Umbilical cord (tissue), 1 donor: ENCODE measurements at regions not wholly inside any gene's neighbourhood (a gene's known extent, or its start where the extent isn't known, plus 50 kb on each side); places are given as distances from the start of the nearest gene placed in this dataset.

Source experiments
- DNase-seq: peaks from one replicate; pipeline ENCODE4 v3.0.0-alpha.2; 2015; ENCODE audit warnings: low spot score

GRCh38 chr6:125491860-125492618 lies 190.3 kb upstream of the HDDC2 start:
- DNase-seq = no peak

- no peak for DNase-seq
These were observed 196.8 kb upstream of the HDDC2 start for GRCh38 chr6:125498606-125499005.

GRCh38 chr6:125499535-125499934 lies 197.8 kb upstream of the HDDC2 start:
- no peak for DNase-seq

- no peak for DNase-seq
These were observed 201.4 kb upstream of the HDDC2 start for GRCh38 chr6:125503181-125503580.

GRCh38 chr6:125507987-125508655 lies 206.4 kb upstream of the HDDC2 start:
- DNase-seq = no peak

DNA sequence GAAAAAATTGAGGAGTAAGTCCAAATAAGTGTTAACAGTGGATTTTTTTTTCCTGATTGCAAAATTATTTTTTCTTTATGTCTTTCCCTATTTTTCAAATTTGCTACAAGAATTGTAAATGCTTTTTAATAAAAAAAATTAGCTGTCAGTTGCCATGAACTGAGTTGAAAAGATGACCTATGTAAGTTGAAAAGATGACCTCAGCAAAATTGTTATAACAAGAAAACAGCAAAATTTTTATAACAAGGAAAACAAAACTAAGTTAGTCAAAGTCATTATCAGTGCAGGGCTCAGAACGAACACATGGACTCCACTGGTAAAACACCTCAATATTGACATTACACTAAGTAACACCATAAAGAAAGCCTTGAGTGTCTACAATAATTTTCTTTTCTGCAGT lies 207.0 kb upstream of the HDDC2 start:
- no peak for DNase-seq

- no peak for DNase-seq
These were observed 207.7 kb upstream of the HDDC2 start for GRCh38 chr6:125509477-125509876.

GRCh38 chr6:125510405-125510804 lies 208.6 kb upstream of the HDDC2 start:
- no peak for DNase-seq

DNA sequence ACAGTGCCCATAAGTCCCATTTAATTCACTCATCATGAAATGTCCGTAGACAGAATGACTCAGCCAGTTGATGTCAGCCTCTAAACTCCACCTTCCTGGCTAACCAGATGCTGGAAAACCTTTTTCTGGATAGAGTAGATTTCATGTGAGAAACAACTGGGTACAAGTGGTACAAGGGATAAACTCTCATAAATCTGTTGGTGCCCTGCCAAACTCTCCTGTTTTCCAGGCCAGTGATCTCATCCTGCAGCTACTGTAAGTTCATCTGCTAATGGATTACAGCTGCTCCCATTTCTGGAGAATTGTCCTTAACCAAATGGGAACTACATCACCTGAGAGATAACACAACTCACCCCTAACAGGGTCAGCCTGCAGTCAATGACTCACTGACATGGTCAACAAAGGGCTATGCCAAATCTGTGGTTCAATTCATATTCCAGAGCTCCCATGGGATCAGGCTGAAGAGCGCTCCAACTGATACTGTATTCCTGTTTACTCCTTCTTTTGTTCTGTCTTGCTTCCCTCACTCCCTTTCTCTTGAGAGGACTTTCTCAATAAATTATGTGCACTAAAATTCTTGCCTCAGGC lies 210.1 kb upstream of the HDDC2 start:
- DNase-seq = no peak

GRCh38 chr6:125512621-125513020 lies 210.9 kb upstream of the HDDC2 start:
- DNase-seq = no peak

DNA sequence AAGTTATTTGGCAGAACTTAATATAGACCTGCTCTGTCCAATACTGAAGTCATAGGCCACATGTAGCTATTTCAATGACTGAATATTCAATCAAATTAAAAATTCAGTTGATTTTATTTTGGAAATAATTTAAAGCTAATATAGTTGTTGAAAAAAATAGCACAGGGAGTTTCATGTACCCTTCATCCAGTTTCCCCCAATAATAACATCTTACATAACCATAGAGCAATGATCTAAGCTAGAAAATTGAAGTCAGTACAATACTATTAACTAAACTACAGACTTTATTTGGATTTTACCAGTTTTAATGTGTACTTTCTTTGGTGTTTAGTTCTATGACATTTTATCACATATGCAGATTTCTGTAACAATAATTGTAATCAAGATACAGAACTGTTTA lies 212.2 kb upstream of the HDDC2 start:
- DNase-seq = no peak

GRCh38 chr6:125516644-125517043 lies 214.9 kb upstream of the HDDC2 start:
- DNase-seq = no peak

DNA sequence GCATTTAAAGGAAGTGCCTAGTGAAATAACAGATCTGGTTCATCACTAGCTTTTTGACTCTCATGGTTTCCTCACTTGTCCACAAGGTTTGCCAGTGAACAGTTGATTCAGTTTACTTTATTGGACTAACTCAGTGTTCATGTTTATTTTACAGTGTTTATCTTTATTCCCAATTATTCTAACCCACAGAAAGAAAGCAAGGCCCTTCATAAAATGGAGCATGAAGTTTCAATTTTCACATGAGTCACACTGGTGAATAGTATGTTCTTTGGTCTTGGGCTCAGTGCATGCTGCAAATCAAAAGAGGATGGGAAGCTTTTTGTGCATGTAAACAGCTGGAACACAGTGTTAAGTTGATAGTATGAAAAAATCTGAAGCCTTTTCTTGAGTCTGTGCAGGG lies 217.6 kb upstream of the HDDC2 start:
- DNase-seq = peak; percentile 32

- DNase-seq = no peak
These were observed 222.6 kb upstream of the HDDC2 start for GRCh38 chr6:125524356-125524755.

- no peak for DNase-seq
These were observed 223.3 kb upstream of the HEY2 start for GRCh38 chr6:125526007-125526720.

- peak; percentile 27 for DNase-seq
These were observed 220.8 kb upstream of the HEY2 start for GRCh38 chr6:125528621-125529041.

DNA sequence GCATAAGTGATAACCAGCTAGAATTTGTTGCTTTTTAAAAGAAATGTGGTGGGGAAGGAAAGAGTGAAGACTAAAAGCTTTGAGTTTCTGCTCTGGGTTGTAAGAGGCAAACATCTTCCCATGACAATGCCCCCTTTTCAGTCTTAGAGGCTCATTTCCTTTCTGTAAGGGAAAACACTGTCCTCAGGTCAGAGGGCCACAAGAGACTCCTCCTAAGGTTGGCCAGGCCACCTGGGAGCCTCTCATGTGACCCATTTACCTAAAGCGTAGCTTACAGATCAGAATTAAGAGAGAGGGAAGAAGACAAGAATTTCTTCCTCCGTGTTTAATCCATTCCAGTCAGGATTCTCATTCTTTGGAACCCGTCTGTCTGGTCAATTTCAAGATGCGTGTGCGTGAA lies 220.4 kb upstream of the HEY2 start:
- DNase-seq = no peak

DNA sequence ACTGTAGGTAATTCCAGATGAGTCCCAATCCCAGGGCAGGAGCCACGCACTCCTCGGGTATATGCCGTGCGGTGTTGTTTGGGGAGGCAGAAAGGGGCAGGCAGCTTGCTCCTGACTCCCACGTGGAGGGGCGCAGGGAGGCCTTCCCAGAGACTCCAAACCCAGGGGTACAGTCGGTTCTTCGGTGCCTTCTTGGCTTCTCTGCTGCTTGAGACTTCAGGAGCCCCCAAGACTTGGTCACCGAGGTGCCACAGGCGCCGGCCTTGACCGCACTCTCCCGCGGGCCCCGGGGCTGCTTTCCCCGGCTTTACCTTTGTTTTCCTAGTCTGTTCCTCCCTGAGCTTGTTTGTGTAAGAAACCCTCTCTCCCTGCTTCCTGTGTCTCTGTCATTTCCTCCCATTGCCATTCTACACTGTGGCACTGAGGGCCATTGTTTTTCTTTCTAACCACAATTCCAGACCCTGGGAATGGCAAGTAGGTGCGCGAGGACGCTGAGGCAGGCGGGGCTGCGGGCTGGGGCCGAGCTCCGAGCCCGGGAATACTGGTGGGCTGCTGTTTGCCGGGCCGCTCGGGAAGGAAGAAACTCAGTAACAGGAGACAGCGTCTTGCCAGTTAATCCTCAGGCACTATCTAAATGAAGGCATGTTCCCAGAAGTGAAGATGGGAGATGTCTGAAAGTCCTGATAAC lies 215.6 kb upstream of the HEY2 start:
- no peak for DNase-seq

GRCh38 chr6:125534430-125535263 lies 214.8 kb upstream of the HEY2 start:
- no peak for DNase-seq

GRCh38 chr6:125537090-125537489 lies 212.3 kb upstream of the HEY2 start:
- no peak for DNase-seq

- no peak for DNase-seq
These were observed 209.5 kb upstream of the HEY2 start for GRCh38 chr6:125539892-125540291.
